ENCODE measurements at regions not wholly inside any gene's neighbourhood (a gene's known extent, or its start where the extent isn't known, plus 50 kb on each side); places are given as distances from the start of the nearest gene placed in this dataset.
A peak's percentile ranks its signal among the peaks of the same experiment; 100 is the strongest.

DNA sequence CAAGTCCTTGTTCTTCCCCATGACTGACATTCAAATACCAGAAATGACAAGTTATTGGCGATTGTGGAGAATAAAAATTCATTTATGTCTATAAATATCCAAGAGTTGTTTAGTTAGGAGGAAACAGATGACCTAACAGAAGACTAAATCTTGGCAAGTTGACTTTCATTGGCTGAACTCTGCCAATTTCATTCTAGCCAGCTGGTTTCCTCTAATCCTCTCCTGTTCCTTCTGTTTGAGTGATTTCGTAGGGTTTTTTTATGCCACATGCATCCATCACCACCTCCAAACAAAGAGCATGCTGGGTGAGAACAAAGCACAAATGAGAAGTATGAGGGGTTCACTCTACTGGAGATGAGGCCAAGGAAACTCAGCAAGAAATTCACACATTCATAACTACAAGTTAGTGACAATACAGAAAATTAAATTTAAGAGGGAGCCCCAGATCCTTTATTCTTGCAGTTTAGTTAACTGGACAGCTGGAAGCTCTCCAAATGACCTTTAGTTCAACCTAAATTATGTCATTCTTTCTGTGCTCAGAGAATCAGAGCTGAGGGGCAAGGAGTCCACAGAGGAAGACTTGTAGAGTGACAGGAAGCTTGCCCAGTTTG lies 932.0 kb downstream of the TLE4 start:
- no peaks in the 10 kb centered on the region for H3K27me3 ChIP-seq (ENCODE audit: control insufficient read depth, insufficient read depth, low read length)
- no peaks in the 10 kb centered on the region for H3K36me3 ChIP-seq (ENCODE audit: control insufficient read depth, insufficient read depth, low read length)
- DNase-seq (ENCODE audit: low read depth): no peak
- TF ChIP-seq, protein P1, sequence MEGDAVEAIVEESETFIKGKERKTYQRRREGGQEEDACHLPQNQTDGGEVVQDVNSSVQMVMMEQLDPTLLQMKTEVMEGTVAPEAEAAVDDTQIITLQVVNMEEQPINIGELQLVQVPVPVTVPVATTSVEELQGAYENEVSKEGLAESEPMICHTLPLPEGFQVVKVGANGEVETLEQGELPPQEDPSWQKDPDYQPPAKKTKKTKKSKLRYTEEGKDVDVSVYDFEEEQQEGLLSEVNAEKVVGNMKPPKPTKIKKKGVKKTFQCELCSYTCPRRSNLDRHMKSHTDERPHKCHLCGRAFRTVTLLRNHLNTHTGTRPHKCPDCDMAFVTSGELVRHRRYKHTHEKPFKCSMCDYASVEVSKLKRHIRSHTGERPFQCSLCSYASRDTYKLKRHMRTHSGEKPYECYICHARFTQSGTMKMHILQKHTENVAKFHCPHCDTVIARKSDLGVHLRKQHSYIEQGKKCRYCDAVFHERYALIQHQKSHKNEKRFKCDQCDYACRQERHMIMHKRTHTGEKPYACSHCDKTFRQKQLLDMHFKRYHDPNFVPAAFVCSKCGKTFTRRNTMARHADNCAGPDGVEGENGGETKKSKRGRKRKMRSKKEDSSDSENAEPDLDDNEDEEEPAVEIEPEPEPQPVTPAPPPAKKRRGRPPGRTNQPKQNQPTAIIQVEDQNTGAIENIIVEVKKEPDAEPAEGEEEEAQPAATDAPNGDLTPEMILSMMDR (IDR thresholded peaks at IDR 0.05; ENCODE audit: insufficient read depth, low read length, poor library complexity, severe bottlenecking): no peak
- H3K4me3 ChIP-seq (ENCODE audit: low read depth, low read length): no peak overlapping the region

DNA sequence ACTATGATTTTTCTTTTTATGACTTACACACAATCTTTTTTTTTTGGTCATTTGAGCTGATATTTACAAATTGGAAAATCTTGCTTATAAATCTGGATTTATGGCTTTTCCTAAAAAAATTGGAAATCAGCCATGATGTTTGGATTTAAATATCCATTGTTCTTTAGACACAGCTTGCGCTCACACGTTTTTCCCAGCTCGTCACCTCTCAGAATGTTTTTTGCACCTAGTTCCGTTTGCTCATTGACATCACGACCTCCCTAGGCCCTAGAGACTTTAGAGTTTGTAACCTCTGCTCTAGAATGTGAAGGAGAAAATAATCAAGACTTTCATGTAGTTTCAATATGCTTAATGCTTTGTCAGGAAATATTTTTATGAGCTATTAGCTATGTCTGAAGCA lies 930.5 kb downstream of the TLE4 start:
- Histone ChIP-seq H3K36me3 (ENCODE audit: control insufficient read depth, insufficient read depth, low read length) (no peaks in the 10 kb centered on the region), H3K27me3 (ENCODE audit: control insufficient read depth, insufficient read depth, low read length) (no peaks in the 10 kb centered on the region), H3K4me3 (ENCODE audit: low read depth, low read length) (no peak overlapping the region)
- TF ChIP-seq, protein P1 (IDR thresholded peaks at IDR 0.05; ENCODE audit: insufficient read depth, low read length, poor library complexity, severe bottlenecking): no peak
- DNase-seq (ENCODE audit: low read depth): no peak

- peak; percentile 34 for DNase-seq (ENCODE audit: low read depth)
- TF ChIP-seq, protein P1 (IDR thresholded peaks at IDR 0.05; ENCODE audit: insufficient read depth, low read length, poor library complexity, severe bottlenecking): no peak
- Histone ChIP-seq H3K27me3 (ENCODE audit: control insufficient read depth, insufficient read depth, low read length) (no peaks in the 10 kb centered on the region), H3K4me3 (ENCODE audit: low read depth, low read length) (no peak overlapping the region), H3K36me3 (ENCODE audit: control insufficient read depth, insufficient read depth, low read length) (no peaks in the 10 kb centered on the region)
Observed at GRCh38 chr9:80501635-80502034, 929.9 kb downstream of the TLE4 start.

- no peak for DNase-seq (ENCODE audit: low read depth)
- TF ChIP-seq, protein P1 (IDR thresholded peaks at IDR 0.05; ENCODE audit: insufficient read depth, low read length, poor library complexity, severe bottlenecking): no peak
Observed at GRCh38 chr9:80500300-80500699, 928.5 kb downstream of the TLE4 start.

DNA sequence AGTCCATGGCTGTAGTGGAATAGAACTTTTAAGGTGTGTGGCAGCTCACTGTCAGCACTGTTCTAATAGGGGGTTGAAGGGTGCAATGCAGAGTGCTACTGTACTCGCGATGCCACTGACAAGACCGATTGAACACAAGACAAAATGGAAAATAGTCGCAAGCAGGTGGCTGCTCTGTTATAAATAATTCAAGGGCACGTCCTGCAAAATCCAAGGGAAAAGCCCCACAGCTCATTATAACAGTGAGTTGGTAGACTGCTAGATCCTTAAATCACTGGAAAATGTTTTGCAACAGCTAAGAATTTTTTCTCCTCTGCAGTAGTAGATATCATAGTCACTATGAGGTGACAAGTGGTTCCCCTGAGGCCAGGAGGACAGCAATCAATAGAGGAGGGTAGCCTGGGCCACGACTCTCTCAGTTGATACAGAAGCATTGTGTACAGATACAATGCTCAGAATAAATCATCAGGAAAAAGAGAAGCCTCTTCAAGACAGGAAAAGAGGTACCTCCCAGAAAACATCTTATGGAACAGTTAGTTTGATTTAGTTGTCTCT lies 926.3 kb downstream of the TLE4 start:
- Histone ChIP-seq H3K36me3 (ENCODE audit: control insufficient read depth, insufficient read depth, low read length) (no peaks in the 10 kb centered on the region), H3K27me3 (ENCODE audit: control insufficient read depth, insufficient read depth, low read length) (no peaks in the 10 kb centered on the region), H3K4me3 (ENCODE audit: low read depth, low read length) (no peak overlapping the region)
- TF ChIP-seq, protein P1 (IDR thresholded peaks at IDR 0.05; ENCODE audit: insufficient read depth, low read length, poor library complexity, severe bottlenecking): no peak
- DNase-seq (ENCODE audit: low read depth): no peak

More at GRCh38 chr9:80500300-80500699, 928.5 kb downstream of the TLE4 start:
- H3K4me3 ChIP-seq (ENCODE audit: low read depth, low read length): no peak overlapping the region
- no peaks in the 10 kb centered on the region for H3K36me3 ChIP-seq (ENCODE audit: control insufficient read depth, insufficient read depth, low read length)
- no peaks in the 10 kb centered on the region for H3K27me3 ChIP-seq (ENCODE audit: control insufficient read depth, insufficient read depth, low read length)

All from kidney epithelial cell (primary cell).